Erythroblast (primary cell): ENCODE measurements at regions not wholly inside any gene's neighbourhood (a gene's known extent, or its start where the extent isn't known, plus 50 kb on each side); places are given as distances from the start of the nearest gene placed in this dataset.

Source experiments
- GATA1 ChIP-seq: IDR thresholded peaks from 2 replicates; pipeline ENCODE4 v1.6.1; 2011; ENCODE audit warnings: low read depth, mild to moderate bottlenecking, control low read depth, low read length, moderate library complexity
- POLR2A ChIP-seq: IDR thresholded peaks from 2 replicates; pipeline ENCODE4 v1.6.1; 2011; ENCODE audit warnings: mild to moderate bottlenecking, low read length

DNA sequence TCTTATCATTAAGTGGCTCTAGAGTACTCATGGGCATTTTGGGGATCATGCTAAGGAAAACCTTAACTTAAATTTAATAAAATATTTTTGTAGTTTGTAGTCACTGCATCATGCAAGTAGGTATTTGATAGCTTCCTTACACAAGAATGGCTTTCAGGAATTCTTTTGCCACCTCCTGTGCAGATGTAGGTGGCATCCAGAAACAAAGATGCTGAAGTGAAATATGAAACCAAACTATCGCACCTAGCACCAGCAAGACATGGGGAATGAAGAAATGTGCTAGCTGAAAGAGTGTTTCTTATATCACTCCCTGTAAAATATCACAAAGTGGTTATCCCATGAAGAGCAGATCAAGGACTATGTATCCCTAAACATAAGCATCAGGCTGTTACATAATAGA lies 924.5 kb upstream of the PRR20A start:
- no peak for TF ChIP-seq POLR2A
- TF ChIP-seq GATA1 = no peak
